ENCODE measurements at regions not wholly inside any gene's neighbourhood (a gene's known extent, or its start where the extent isn't known, plus 50 kb on each side); places are given as distances from the start of the nearest gene placed in this dataset.
"Not testable (repeated sequence)": the region's sequence is repeated elsewhere in the genome, so short reads cannot be mapped to it uniquely, and the experiment has no call there.

- DNase-seq = no peak
Observed at GRCh38 chr14:95818581-95818980, 58.1 kb upstream of the TUNAR start.

GRCh38 chr14:95817271-95817670 lies 59.4 kb upstream of the TUNAR start:
- DNase-seq = no peak

GRCh38 chr14:95816539-95816938 lies 60.1 kb upstream of the TUNAR start:
- no peak for DNase-seq

- DNase-seq = no peak
Observed at GRCh38 chr14:95815226-95815690, 61.4 kb upstream of the TUNAR start.

- no peak for DNase-seq
Observed at GRCh38 chr14:95814363-95815225, 62.0 kb upstream of the TUNAR start.

GRCh38 chr14:95811813-95812212 lies 64.8 kb upstream of the TUNAR start:
- no peak for DNase-seq

GRCh38 chr14:95808371-95808770 lies 68.3 kb upstream of the TUNAR start:
- no peak for DNase-seq

GRCh38 chr14:95796788-95797187 lies 79.8 kb upstream of the TUNAR start:
- no peak for DNase-seq

GRCh38 chr14:95787941-95788340 lies 74.0 kb upstream of the TCL1A start:
- DNase-seq = no peak

GRCh38 chr14:95786566-95786965 lies 72.6 kb upstream of the TCL1A start:
- DNase-seq = no peak

- DNase-seq = no peak
Observed at GRCh38 chr14:95784137-95784536, 70.2 kb upstream of the TCL1A start.

GRCh38 chr14:95776798-95777534 lies 63.0 kb upstream of the TCL1A start:
- DNase-seq = no peak

GRCh38 chr14:95774265-95775160 lies 60.6 kb upstream of the TCL1A start:
- peak in 3 of 4 experiments; percentile 14 to 23 (median 15) for DNase-seq

- DNase-seq = no peak
Observed at GRCh38 chr14:95770777-95771176, 56.9 kb upstream of the TCL1A start.

- DNase-seq = no peak
Observed at GRCh38 chr14:95769976-95770375, 56.1 kb upstream of the TCL1A start.

GRCh38 chr14:95769431-95769830 lies 55.5 kb upstream of the TCL1A start:
- not testable (repeated sequence) for DNase-seq

GRCh38 chr14:95765051-95765450 lies 51.1 kb upstream of the TCL1A start:
- DNase-seq = no peak

- DNase-seq = no peak
Observed at GRCh38 chr14:95763875-95764274, 50.0 kb upstream of the TCL1A start.
